SU-DHL-6 (cell line): ENCODE measurements at regions not wholly inside any gene's neighbourhood (a gene's known extent, or its start where the extent isn't known, plus 50 kb on each side); places are given as distances from the start of the nearest gene placed in this dataset.

Source experiments
- H2AFZ ChIP-seq: fragments of 200-600 bp; sonication (generic); 2 replicates; pipeline ENCODE4 v1.6.1; 2014; ENCODE audit warnings: low read depth, mild to moderate bottlenecking, moderate library complexity, mixed read lengths, antibody characterized with exemption, low read length; ENCODE audit not compliant: severe bottlenecking
- H3F3A ChIP-seq: fragments of 200-600 bp; shearing (Covaris generic); 2 replicates; pipeline ENCODE4 v1.6.0; 2016; ENCODE audit warnings: antibody characterized with exemption, mild to moderate bottlenecking; ENCODE audit not compliant: insufficient read depth
- H3K27ac ChIP-seq: fragments of 200-600 bp; sonication (generic); 2 replicates; pipeline ENCODE4 v1.5.1; 2016; ENCODE audit warnings: low read depth, mild to moderate bottlenecking, low read length, moderate library complexity, mixed read lengths
- H3K27me3 ChIP-seq: fragments of 200-600 bp; sonication (generic), shearing (Covaris generic); 2 replicates; pipeline ENCODE4 v1.6.0; 2014; ENCODE audit warnings: mild to moderate bottlenecking, low read length
- H3K36me3 ChIP-seq: fragments of 200-600 bp; sonication (generic); 2 replicates; pipeline ENCODE4 v1.6.1; 2014; ENCODE audit warnings: mild to moderate bottlenecking, low read length, mixed read lengths
- H3K4me2 ChIP-seq: fragments of 300-600, 200-600 bp; shearing (Covaris generic), sonication (generic); 2 replicates; pipeline ENCODE4 v1.6.0; 2014; ENCODE audit warnings: low read length, low read depth, mild to moderate bottlenecking; ENCODE audit not compliant: poor library complexity, severe bottlenecking
- H3K4me3 ChIP-seq: fragments of 200-600 bp; sonication (generic); 2 replicates; pipeline ENCODE4 v1.5.1; 2014; ENCODE audit warnings: antibody characterized with exemption, low read length, mild to moderate bottlenecking, mixed read lengths; ENCODE audit not compliant: insufficient read depth, poor library complexity, severe bottlenecking
- H3K79me2 ChIP-seq: fragments of 200-600 bp; sonication (generic); 2 replicates; pipeline ENCODE4 v1.6.1; 2014; ENCODE audit warnings: mild to moderate bottlenecking, low read length, moderate library complexity; ENCODE audit not compliant: insufficient read depth
- H3K9ac ChIP-seq: fragments of 200-600 bp; sonication (generic); 2 replicates; pipeline ENCODE4 v1.7.0; 2014; ENCODE audit warnings: mild to moderate bottlenecking, low read length
- H3K9me2 ChIP-seq: fragments of 200-600 bp; sonication (generic); replicated peaks from 2 replicates; pipeline ENCODE4 v1.6.1; 2014; ENCODE audit warnings: low read length; ENCODE audit not compliant: insufficient read depth
- H3K9me3 ChIP-seq: fragments of 200-600 bp; sonication (generic); 2 replicates; pipeline ENCODE4 v1.6.1; 2014; ENCODE audit warnings: low read length, mixed read lengths; ENCODE audit not compliant: insufficient read depth
- H4K20me1 ChIP-seq: fragments of 200-600 bp; sonication (generic); 2 replicates; pipeline ENCODE4 v1.6.1; 2014; ENCODE audit warnings: low read depth, mild to moderate bottlenecking, antibody characterized with exemption, low read length, moderate library complexity, mixed read lengths
- CTCF ChIP-seq: fragments of 200-600 bp; sonication (generic); IDR thresholded peaks from one replicate; pipeline ENCODE4 v1.5.1; 2017; ENCODE audit warnings: antibody characterized with exemption, mild to moderate bottlenecking, low read length, moderate library complexity; ENCODE audit not compliant: insufficient read depth, poor library complexity, severe bottlenecking
- EZH2phosphoT487 ChIP-seq: fragments of 200-600 bp; sonication (generic), shearing (Covaris generic); conservative IDR thresholded peaks from 2 replicates; pipeline ENCODE4 v1.6.1; 2018; ENCODE audit warnings: mild to moderate bottlenecking, antibody characterized with exemption, low read length, moderate library complexity, mixed read lengths

GRCh38 chr17:52212851-52213250, 54.3 kb upstream of the CA10 start:
- TF ChIP-seq EZH2phosphoT487, result no peak
- H3K4me2 ChIP-seq, result no peak overlapping the region
- no peaks in the 10 kb centered on the region for H3K9me2 ChIP-seq
- no peak overlapping the region for H3K27ac ChIP-seq
- no peaks in the 10 kb centered on the region for H3F3A ChIP-seq
- no peaks in the 10 kb centered on the region for H3K27me3 ChIP-seq
- no peaks in the 10 kb centered on the region for H4K20me1 ChIP-seq
- H3K79me2 ChIP-seq, result no peaks in the 10 kb centered on the region
- no peaks in the 10 kb centered on the region for H3K36me3 ChIP-seq
- H3K4me3 ChIP-seq, result no peak overlapping the region
- H2AFZ ChIP-seq, result no peak overlapping the region
- no peaks in the 10 kb centered on the region for H3K9me3 ChIP-seq
- H3K9ac ChIP-seq, result no peak overlapping the region

- no peaks in the 10 kb centered on the region for H3F3A ChIP-seq
- H3K27ac ChIP-seq, result no peak overlapping the region
- no peaks in the 10 kb centered on the region for H3K79me2 ChIP-seq
- H3K36me3 ChIP-seq, result no peaks in the 10 kb centered on the region
- no peak overlapping the region for H3K4me3 ChIP-seq
- no peak overlapping the region for H2AFZ ChIP-seq
- TF ChIP-seq EZH2phosphoT487 (no peak), CTCF (no peak)
- no peaks in the 10 kb centered on the region for H4K20me1 ChIP-seq
- no peaks in the 10 kb centered on the region for H3K9me2 ChIP-seq
- no peaks in the 10 kb centered on the region for H3K9me3 ChIP-seq
- H3K27me3 ChIP-seq, result no peaks in the 10 kb centered on the region
- no peak overlapping the region for H3K9ac ChIP-seq
- no peak overlapping the region for H3K4me2 ChIP-seq
Observed at GRCh38 chr17:52209507-52209906, 51.0 kb upstream of the CA10 start.
